ENCODE measurements at regions not wholly inside any gene's neighbourhood (a gene's known extent, or its start where the extent isn't known, plus 50 kb on each side); places are given as distances from the start of the nearest gene placed in this dataset.

- TF ChIP-seq ZNF331 (CRISPR knock-in tag; IDR thresholded peaks at IDR 0.05; ENCODE audit: low read depth) (no peak), EZH2phosphoT487 (IDR thresholded peaks at IDR 0.05; ENCODE audit: unreplicated experiment) (no peak), EZH2 (IDR thresholded peaks at IDR 0.05; ENCODE audit: low read depth, unreplicated experiment) (no peak)
- TF ChIP-seq, protein P1, sequence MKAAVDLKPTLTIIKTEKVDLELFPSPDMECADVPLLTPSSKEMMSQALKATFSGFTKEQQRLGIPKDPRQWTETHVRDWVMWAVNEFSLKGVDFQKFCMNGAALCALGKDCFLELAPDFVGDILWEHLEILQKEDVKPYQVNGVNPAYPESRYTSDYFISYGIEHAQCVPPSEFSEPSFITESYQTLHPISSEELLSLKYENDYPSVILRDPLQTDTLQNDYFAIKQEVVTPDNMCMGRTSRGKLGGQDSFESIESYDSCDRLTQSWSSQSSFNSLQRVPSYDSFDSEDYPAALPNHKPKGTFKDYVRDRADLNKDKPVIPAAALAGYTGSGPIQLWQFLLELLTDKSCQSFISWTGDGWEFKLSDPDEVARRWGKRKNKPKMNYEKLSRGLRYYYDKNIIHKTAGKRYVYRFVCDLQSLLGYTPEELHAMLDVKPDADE (IDR thresholded peaks at IDR 0.05) = no peak
Observed at GRCh38 chr13:62067821-62068220, 652.2 kb upstream of the PCDH20 start (continued).

DNA sequence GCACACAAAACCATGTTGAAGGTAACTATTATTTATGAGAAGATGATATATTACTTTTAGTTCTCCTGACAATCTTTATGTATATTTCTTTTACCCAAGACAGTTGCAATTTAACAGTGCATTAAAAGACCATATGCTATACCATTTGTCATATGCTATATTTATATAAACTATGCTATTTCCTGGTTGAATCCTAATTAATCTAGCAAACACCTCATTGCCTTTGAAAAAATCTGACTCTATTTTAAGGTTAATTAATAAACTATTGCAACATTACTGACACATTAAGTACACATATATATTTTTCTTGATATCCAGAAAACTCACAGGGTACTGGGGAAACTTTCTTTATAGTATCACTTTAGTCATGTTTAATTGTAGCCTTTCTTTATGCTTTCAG is 649.4 kb upstream of the PCDH20 start:
- no peak for DNase-seq (ENCODE audit: low spot score)
- no peak overlapping the region for H3K4me3 Mint-ChIP-seq
- H3K27ac Mint-ChIP-seq = no peak overlapping the region
- Histone ChIP-seq H2AFZ (no peak overlapping the region), H3F3A (replicated peaks; ENCODE audit: low read depth) (no peaks in the 10 kb centered on the region), H3K4me3 (no peak overlapping the region), H3K27ac (ENCODE audit: low read depth) (no peak overlapping the region), H3K79me2 (replicated peaks; ENCODE audit: insufficient read depth) (no peaks in the 10 kb centered on the region), H3K4me2 (no peak overlapping the region), H3K27me3 (ENCODE audit: insufficient read depth) (no peaks in the 10 kb centered on the region), H3K36me3 (ENCODE audit: insufficient read depth) (no peaks in the 10 kb centered on the region), H3K9me2 (ENCODE audit: insufficient read depth) (no peaks in the 10 kb centered on the region), H4K20me1 (replicated peaks; ENCODE audit: insufficient read depth) (no peaks in the 10 kb centered on the region), H3K4me1 (ENCODE audit: insufficient read depth) (no peaks in the 10 kb centered on the region)
- no peaks in the 10 kb centered on the region for H3K36me3 Mint-ChIP-seq (ENCODE audit: low read depth)
- H3K27me3 Mint-ChIP-seq (ENCODE audit: insufficient read depth, low read depth, poor library complexity) = no peaks in the 10 kb centered on the region
- no peaks in the 10 kb centered on the region for H3K4me1 Mint-ChIP-seq
- ATAC-seq = no peak
- H3K9me3 Mint-ChIP-seq = no peaks in the 10 kb centered on the region
- TF ChIP-seq NANOG (IDR thresholded peaks at IDR 0.05; ENCODE audit: borderline replicate concordance) (no peak), CTCF (conservative IDR thresholded peaks at IDR 0.05; ENCODE audit: low read depth in 2 of 2) (no peak), EZH2phosphoT487 (IDR thresholded peaks at IDR 0.05; ENCODE audit: unreplicated experiment) (no peak), ZNF331 (CRISPR knock-in tag; IDR thresholded peaks at IDR 0.05; ENCODE audit: low read depth) (no peak), CREB1 (CRISPR knock-in tag; IDR thresholded peaks at IDR 0.05; ENCODE audit: low read depth) (no peak), POLR2AphosphoS5 (IDR thresholded peaks at IDR 0.05; ENCODE audit: low read depth) (no peak), EZH2 (IDR thresholded peaks at IDR 0.05; ENCODE audit: low read depth, unreplicated experiment) (no peak), JUNB (IDR thresholded peaks at IDR 0.05; ENCODE audit: unreplicated experiment) (no peak), ZNF114 (CRISPR knock-in tag; IDR thresholded peaks at IDR 0.05) (no peak)
- TF ChIP-seq, protein P2, sequence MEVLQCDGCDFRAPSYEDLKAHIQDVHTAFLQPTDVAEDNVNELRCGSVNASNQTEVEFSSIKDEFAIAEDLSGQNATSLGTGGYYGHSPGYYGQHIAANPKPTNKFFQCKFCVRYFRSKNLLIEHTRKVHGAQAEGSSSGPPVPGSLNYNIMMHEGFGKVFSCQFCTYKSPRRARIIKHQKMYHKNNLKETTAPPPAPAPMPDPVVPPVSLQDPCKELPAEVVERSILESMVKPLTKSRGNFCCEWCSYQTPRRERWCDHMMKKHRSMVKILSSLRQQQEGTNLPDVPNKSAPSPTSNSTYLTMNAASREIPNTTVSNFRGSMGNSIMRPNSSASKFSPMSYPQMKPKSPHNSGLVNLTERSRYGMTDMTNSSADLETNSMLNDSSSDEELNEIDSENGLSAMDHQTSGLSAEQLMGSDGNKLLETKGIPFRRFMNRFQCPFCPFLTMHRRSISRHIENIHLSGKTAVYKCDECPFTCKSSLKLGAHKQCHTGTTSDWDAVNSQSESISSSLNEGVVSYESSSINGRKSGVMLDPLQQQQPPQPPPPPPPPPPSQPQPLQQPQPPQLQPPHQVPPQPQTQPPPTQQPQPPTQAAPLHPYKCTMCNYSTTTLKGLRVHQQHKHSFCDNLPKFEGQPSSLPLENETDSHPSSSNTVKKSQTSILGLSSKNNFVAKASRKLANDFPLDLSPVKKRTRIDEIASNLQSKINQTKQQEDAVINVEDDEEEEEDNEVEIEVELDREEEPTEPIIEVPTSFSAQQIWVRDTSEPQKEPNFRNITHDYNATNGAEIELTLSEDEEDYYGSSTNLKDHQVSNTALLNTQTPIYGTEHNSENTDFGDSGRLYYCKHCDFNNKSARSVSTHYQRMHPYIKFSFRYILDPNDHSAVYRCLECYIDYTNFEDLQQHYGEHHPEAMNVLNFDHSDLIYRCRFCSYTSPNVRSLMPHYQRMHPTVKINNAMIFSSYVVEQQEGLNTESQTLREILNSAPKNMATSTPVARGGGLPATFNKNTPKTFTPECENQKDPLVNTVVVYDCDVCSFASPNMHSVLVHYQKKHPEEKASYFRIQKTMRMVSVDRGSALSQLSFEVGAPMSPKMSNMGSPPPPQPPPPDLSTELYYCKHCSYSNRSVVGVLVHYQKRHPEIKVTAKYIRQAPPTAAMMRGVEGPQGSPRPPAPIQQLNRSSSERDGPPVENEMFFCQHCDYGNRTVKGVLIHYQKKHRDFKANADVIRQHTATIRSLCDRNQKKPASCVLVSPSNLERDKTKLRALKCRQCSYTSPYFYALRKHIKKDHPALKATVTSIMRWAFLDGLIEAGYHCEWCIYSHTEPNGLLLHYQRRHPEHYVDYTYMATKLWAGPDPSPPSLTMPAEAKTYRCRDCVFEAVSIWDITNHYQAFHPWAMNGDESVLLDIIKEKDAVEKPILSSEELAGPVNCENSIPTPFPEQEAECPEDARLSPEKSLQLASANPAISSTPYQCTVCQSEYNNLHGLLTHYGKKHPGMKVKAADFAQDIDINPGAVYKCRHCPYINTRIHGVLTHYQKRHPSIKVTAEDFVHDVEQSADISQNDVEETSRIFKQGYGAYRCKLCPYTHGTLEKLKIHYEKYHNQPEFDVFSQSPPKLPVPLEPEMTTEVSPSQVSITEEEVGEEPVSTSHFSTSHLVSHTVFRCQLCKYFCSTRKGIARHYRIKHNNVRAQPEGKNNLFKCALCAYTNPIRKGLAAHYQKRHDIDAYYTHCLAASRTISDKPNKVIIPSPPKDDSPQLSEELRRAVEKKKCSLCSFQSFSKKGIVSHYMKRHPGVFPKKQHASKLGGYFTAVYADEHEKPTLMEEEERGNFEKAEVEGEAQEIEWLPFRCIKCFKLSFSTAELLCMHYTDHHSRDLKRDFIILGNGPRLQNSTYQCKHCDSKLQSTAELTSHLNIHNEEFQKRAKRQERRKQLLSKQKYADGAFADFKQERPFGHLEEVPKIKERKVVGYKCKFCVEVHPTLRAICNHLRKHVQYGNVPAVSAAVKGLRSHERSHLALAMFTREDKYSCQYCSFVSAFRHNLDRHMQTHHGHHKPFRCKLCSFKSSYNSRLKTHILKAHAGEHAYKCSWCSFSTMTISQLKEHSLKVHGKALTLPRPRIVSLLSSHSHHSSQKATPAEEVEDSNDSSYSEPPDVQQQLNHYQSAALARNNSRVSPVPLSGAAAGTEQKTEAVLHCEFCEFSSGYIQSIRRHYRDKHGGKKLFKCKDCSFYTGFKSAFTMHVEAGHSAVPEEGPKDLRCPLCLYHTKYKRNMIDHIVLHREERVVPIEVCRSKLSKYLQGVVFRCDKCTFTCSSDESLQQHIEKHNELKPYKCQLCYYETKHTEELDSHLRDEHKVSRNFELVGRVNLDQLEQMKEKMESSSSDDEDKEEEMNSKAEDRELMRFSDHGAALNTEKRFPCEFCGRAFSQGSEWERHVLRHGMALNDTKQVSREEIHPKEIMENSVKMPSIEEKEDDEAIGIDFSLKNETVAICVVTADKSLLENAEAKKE (CRISPR knock-in tag; IDR thresholded peaks at IDR 0.05) = no peak
- TF ChIP-seq, protein P1 (IDR thresholded peaks at IDR 0.05) = no peak

Measured in GM23338 (cell line).